Adrenal gland (tissue), 5 donors: ENCODE measurements at regions not wholly inside any gene's neighbourhood (a gene's known extent, or its start where the extent isn't known, plus 50 kb on each side); places are given as distances from the start of the nearest gene placed in this dataset.

ENCODE experiments used
- CTCF ChIP-seq, 6 experiments: fragments of 450-650 bp in 4 of 6; fragments of 200-600 bp in 2 of 6; sonication (generic) in 1 of 6; IDR thresholded peaks; 1 replicate in 5 of 6; 2 replicates in 1 of 6; pipeline versions ENCODE4 v1.5.1 to v1.8.0; 2016 to 2021; ENCODE audit warnings: antibody characterized with exemption in 6 of 6, mild to moderate bottlenecking in 2 of 6, moderate library complexity in 1 of 6
- POLR2A ChIP-seq, 2 donors: fragments of 450-650 bp; IDR thresholded peaks; one replicate each; pipeline ENCODE4 v1.6.1; 2017; ENCODE audit warnings: antibody characterized with exemption in 2 of 2, mild to moderate bottlenecking in 2 of 2, moderate library complexity in 1 of 2
- donor health status: DM: no; HTN: no; CAD: no.

- TF ChIP-seq CTCF (IDR thresholded peaks at IDR 0.05) (no peak), POLR2A (IDR thresholded peaks at IDR 0.05) (no peak)
Observed at GRCh38 chr6:12355354-12355753, 65.2 kb downstream of the EDN1 start.
